Upper lobe of left lung (tissue), 4 donors: ENCODE measurements at regions not wholly inside any gene's neighbourhood (a gene's known extent, or its start where the extent isn't known, plus 50 kb on each side); places are given as distances from the start of the nearest gene placed in this dataset.

Source experiments
- EP300 ChIP-seq, 4 donors: sonication (generic); formaldehyde crosslinking; IDR thresholded peaks; one replicate each; pipeline ENCODE4 v1.5.1; 2017; ENCODE audit warnings: antibody characterized with exemption in 4 of 4, control low read depth in 2 of 4
- POLR2A ChIP-seq, 4 donors: fragments of 450-650 bp; IDR thresholded peaks; one replicate each; pipeline ENCODE4 v1.5.1; 2016 to 2017; ENCODE audit warnings: antibody characterized with exemption in 4 of 4, mild to moderate bottlenecking in 2 of 4
- POLR2AphosphoS5 ChIP-seq, 2 donors: sonication (generic); formaldehyde crosslinking; IDR thresholded peaks; one replicate each; pipeline ENCODE4 v1.5.1; 2017; ENCODE audit warnings: antibody characterized with exemption in 2 of 2
- TF ChIP-seq, protein P1 (sequence below), 6 experiments: fragments of 450-650 bp in 4 of 6; fragments of 200-600 bp in 2 of 6; sonication (generic) in 2 of 6; IDR thresholded peaks; one replicate each; pipeline ENCODE4 v1.5.1; 2016 to 2019; ENCODE audit warnings: antibody characterized with exemption in 6 of 6

DNA sequence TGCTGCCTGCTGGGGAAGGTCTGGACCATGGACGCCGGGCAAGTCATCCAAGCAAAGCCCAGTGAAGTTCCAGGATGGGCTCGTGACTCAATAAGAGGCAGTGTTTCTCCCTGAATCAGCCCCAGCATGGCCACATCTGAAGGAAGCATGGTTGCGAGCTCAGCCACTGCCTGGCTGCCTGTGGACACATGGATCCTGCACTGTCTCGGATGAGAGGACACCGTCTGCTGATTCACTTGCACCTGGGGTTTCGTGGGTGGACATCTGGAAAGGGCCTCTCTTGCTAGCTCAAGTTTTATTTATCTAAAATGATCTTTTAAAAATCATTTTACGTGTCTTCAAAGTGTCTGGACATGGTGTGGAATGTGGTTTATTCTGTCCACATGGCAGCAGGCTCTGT is 224.8 kb upstream of the FN1 start:
- TF ChIP-seq POLR2AphosphoS5 (IDR thresholded peaks at IDR 0.05) (no peak), POLR2A (IDR thresholded peaks at IDR 0.05) (no peak), EP300 (IDR thresholded peaks at IDR 0.05) (no peak)
- TF ChIP-seq, protein P1, sequence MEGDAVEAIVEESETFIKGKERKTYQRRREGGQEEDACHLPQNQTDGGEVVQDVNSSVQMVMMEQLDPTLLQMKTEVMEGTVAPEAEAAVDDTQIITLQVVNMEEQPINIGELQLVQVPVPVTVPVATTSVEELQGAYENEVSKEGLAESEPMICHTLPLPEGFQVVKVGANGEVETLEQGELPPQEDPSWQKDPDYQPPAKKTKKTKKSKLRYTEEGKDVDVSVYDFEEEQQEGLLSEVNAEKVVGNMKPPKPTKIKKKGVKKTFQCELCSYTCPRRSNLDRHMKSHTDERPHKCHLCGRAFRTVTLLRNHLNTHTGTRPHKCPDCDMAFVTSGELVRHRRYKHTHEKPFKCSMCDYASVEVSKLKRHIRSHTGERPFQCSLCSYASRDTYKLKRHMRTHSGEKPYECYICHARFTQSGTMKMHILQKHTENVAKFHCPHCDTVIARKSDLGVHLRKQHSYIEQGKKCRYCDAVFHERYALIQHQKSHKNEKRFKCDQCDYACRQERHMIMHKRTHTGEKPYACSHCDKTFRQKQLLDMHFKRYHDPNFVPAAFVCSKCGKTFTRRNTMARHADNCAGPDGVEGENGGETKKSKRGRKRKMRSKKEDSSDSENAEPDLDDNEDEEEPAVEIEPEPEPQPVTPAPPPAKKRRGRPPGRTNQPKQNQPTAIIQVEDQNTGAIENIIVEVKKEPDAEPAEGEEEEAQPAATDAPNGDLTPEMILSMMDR (IDR thresholded peaks at IDR 0.05): no peak
